HepG2 (cell line): ENCODE measurements at regions not wholly inside any gene's neighbourhood (a gene's known extent, or its start where the extent isn't known, plus 50 kb on each side); places are given as distances from the start of the nearest gene placed in this dataset.

Experiments used
- ATAC-seq: fragments of 200-7000 bp; cut with Tn5 transposase; 3 replicates; pipeline ENCODE4 v1.9.1; 2020; ENCODE audit warnings: mild to moderate bottlenecking, moderate library complexity
- BruUV-seq: library from RNA; stranded (reverse); fragments of 400-500 nt; replicated peaks from 2 replicates; lab custom pipeline; 2021; lab: Mats Ljungman, UMichigan
- CTCF ChIA-PET: fragments of 300-600 bp; formaldehyde crosslinking; extraction: SDS; loops from one replicate; lab custom pipeline; 2021; ENCODE audit warnings: low total read pairs, inconsistent platforms, low intra/inter-chr PET ratio; lab: Yijun Ruan, JAX
- POLR2A ChIA-PET: fragments of 350-600 bp; sonication (Branson Sonifier 250); formaldehyde crosslinking; loops from one replicate; lab custom pipeline; 2020; ENCODE audit warnings: antibody characterized with exemption, inconsistent platforms; lab: Yijun Ruan, JAX
- DNase-seq: peaks from one replicate; pipeline ENCODE4 v3.0.0-alpha.2; 2015; ENCODE audit warnings: low spot score
- FAIRE-seq: peaks from 3 replicates; lab custom pipeline; 2011; peaks lifted over from hg19 to GRCh38; lab: Jason Lieb, UNC
- H2AFZ ChIP-seq: one replicate; pipeline ENCODE4 v1.6.1; 2011; ENCODE audit warnings: low read length, inconsistent platforms
- H3K27ac ChIP-seq: fragments of 300-600 bp; 3 replicates; pipeline ENCODE4 v1.8.0; 2011; ENCODE audit warnings: mixed run types, mild to moderate bottlenecking, mixed read lengths, low read length, inconsistent platforms; ENCODE audit not compliant: insufficient read depth; ENCODE audit errors: extremely low read length
- H3K27me3 ChIP-seq, 2 experiments: fragments of 200-600 bp in 1 of 2; 2 replicates in 1 of 2; 3 replicates in 1 of 2; pipeline versions ENCODE4 v1.6.0 to v1.8.0; 2011; ENCODE audit warnings: low read length in 2 of 2, mild to moderate bottlenecking in 2 of 2, moderate library complexity in 2 of 2, inconsistent platforms in 1 of 2; ENCODE audit not compliant: insufficient read depth in 2 of 2, control insufficient read depth in 1 of 2
- H3K36me3 ChIP-seq, 2 experiments: fragments of 200-600 bp in 1 of 2; replicated peaks in 1 of 2; 2 replicates in 1 of 2; 3 replicates in 1 of 2; pipeline versions ENCODE4 v1.5.1 to v1.8.0; 2011; ENCODE audit warnings: low read length in 2 of 2, inconsistent platforms in 1 of 2; ENCODE audit not compliant: insufficient read depth in 2 of 2, control insufficient read depth in 1 of 2
- H3K4me1 ChIP-seq: 2 replicates; pipeline ENCODE4 v1.5.1; 2012; ENCODE audit warnings: low read length, inconsistent platforms; ENCODE audit not compliant: insufficient read depth
- H3K4me2 ChIP-seq: 2 replicates; pipeline ENCODE4 v1.6.0; 2011; ENCODE audit warnings: low read depth, low read length, inconsistent platforms
- H3K4me3 ChIP-seq, 3 experiments: fragments of 200-600 bp in 1 of 3; sonication (generic), shearing (Covaris generic) in 1 of 3; replicated peaks in 1 of 3; 2 replicates each; pipeline ENCODE4 v1.5.1; 2011 to 2016; ENCODE audit warnings: low read length in 3 of 3, inconsistent platforms in 2 of 3, low read depth in 2 of 3, mild to moderate bottlenecking in 2 of 3, control low read depth in 1 of 3, mixed read lengths in 1 of 3; ENCODE audit not compliant: insufficient read depth in 1 of 3
- H3K79me2 ChIP-seq: one replicate; pipeline ENCODE4 v1.6.1; 2011; ENCODE audit warnings: low read length, inconsistent platforms; ENCODE audit not compliant: insufficient read depth
- H3K9ac ChIP-seq: 2 replicates; pipeline ENCODE4 v1.6.0; 2011; ENCODE audit warnings: mild to moderate bottlenecking, low read depth, low read length, inconsistent platforms; ENCODE audit not compliant: insufficient read depth
- H3K9me3 ChIP-seq: 2 replicates; pipeline ENCODE4 v1.5.1; 2012; ENCODE audit warnings: mild to moderate bottlenecking, low read length
- H4K20me1 ChIP-seq: 2 replicates; pipeline ENCODE4 v1.6.0; 2011; ENCODE audit warnings: inconsistent platforms, mild to moderate bottlenecking, low read length, moderate library complexity; ENCODE audit not compliant: insufficient read depth
- CREM ChIP-seq, 2 experiments: sonication (generic) in 1 of 2; formaldehyde crosslinking in 1 of 2; IDR thresholded peaks; 2 replicates each; pipeline versions ENCODE4 v1.4.0 to v1.6.1; 2016 to 2020; ENCODE audit warnings: antibody characterized with exemption in 1 of 2, mild to moderate bottlenecking in 1 of 2, missing genetic modification reagents in 1 of 2
- ETS1 ChIP-seq: sonication (generic); formaldehyde crosslinking; IDR thresholded peaks from 2 replicates; pipeline ENCODE4 v1.4.0; 2020; ENCODE audit warnings: missing genetic modification reagents
- HMGXB4 ChIP-seq, 2 experiments: sonication (generic) in 1 of 2; formaldehyde crosslinking in 1 of 2; IDR thresholded peaks; 2 replicates each; pipeline versions ENCODE4 v1.4.0 to v1.6.1; 2018 to 2020; ENCODE audit warnings: missing genetic modification reagents in 2 of 2, borderline replicate concordance in 1 of 2, low read depth in 1 of 2, mild to moderate bottlenecking in 1 of 2, missing biosample characterization in 1 of 2
- HOXA9 ChIP-seq: sonication (generic); formaldehyde crosslinking; IDR thresholded peaks from 2 replicates; pipeline ENCODE4 v1.8.1; 2022; ENCODE audit warnings: missing genetic modification reagents, mild to moderate bottlenecking, moderate library complexity, borderline replicate concordance
- IKZF1 ChIP-seq: fragments of 450-650 bp; IDR thresholded peaks from 2 replicates; pipeline ENCODE4 v1.7.1; 2016
- KLF13 ChIP-seq: sonication (generic); formaldehyde crosslinking; IDR thresholded peaks from 2 replicates; pipeline ENCODE4 v1.4.0; 2020; ENCODE audit warnings: mild to moderate bottlenecking, missing genetic modification reagents
- KMT2A ChIP-seq: sonication (generic); formaldehyde crosslinking; IDR thresholded peaks from 2 replicates; pipeline ENCODE4 v1.4.0; 2020; ENCODE audit warnings: missing genetic modification reagents
- MATR3 ChIP-seq: sonication (generic); formaldehyde crosslinking; IDR thresholded peaks from 2 replicates; pipeline ENCODE4 v1.4.0; 2020; ENCODE audit warnings: missing genetic modification reagents
- ZBTB7B ChIP-seq: sonication (generic); formaldehyde crosslinking; IDR thresholded peaks from 2 replicates; pipeline ENCODE4 v1.4.0; 2020; ENCODE audit warnings: missing genetic modification reagents
- ZNF232 ChIP-seq: sonication (generic); formaldehyde crosslinking; IDR thresholded peaks from 2 replicates; pipeline ENCODE4 v1.4.0; 2020; ENCODE audit warnings: missing genetic modification reagents, borderline replicate concordance
- ZNF644 ChIP-seq: IDR thresholded peaks from 2 replicates; pipeline ENCODE4 v1.6.1; 2016; ENCODE audit warnings: low read depth
- ZNF703 ChIP-seq: sonication (generic); formaldehyde crosslinking; IDR thresholded peaks from 2 replicates; pipeline ENCODE4 v1.5.1; 2020; ENCODE audit warnings: missing genetic modification reagents, mild to moderate bottlenecking, moderate library complexity, borderline replicate concordance
- in situ Hi-C: cut with HindIII; loops from 2 replicates; pipeline ENCODE4 v1.10.0; 2017; ENCODE audit warnings: low pct_unique_long_range_greater_than_20kb; ENCODE audit not compliant: extremely low pct_ligation_motif_present
- intact Hi-C: fragments of 100-400 bp; cut with micrococcal nuclease; formaldehyde crosslinking; loops from one replicate; pipeline ENCODE4 v1.10.0; 2022; ENCODE audit not compliant: unreplicated experiment
- TF ChIP-seq, protein P1 (sequence below): sonication (generic); formaldehyde crosslinking; IDR thresholded peaks from 2 replicates; pipeline ENCODE4 v1.5.0; 2020; ENCODE audit warnings: mild to moderate bottlenecking, missing genetic modification reagents

DNA sequence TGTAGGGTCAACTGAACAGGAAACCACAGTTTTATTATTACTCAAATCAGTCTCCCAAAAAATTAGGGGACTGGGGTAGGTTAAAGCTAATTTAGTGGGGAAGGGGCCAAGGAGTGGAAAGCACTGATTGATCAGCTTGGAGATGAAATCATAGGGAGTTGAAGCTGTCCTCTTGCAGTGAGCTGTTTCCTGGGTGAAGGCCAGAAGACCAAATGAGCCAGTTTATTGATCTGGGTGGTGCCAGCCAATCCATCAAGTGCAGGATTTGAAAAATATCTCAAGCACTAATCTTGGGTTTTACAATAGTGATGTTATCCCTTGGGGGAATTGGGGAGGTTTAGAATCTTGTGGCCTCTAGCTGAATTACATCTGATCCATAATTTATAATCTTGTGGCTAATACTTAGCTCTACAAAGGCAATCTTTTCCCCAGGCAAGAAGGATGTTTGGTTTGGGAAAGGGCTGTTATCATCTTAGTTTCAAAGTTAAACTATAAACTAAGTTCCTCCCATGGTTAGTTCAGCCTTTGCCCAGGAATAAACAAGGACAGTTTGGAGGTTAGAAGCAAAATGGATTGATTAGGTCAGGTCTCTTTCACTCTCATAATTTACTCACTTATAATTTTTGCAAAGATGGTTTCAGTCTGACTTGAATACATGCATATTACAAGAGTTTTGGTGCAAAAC lies 773.5 kb downstream of the XPNPEP1 start:
- ATAC-seq (no peak), DNase-seq (no peak), FAIRE-seq (no peak)
- BruUV-seq: no TSS peak
- Histone ChIP-seq H4K20me1 (no peaks in the 10 kb centered on the region), H3K9me3 (peaks cover 56% of the 10 kb centered on the region), H3K4me1 (no peaks in the 10 kb centered on the region), H2AFZ (no peak overlapping the region), H3K27me3 (no peaks in the 10 kb centered on the region), H3K79me2 (no peaks in the 10 kb centered on the region), H3K9ac (no peak overlapping the region), H3K27ac (no peak overlapping the region), H3K4me3 (no peak overlapping the region), H3K36me3 (no peaks in the 10 kb centered on the region), H3K4me2 (no peak overlapping the region)
- TF ChIP-seq ETS1 (CRISPR knock-in tag) (no peak), KLF13 (CRISPR knock-in tag) (no peak), KMT2A (CRISPR knock-in tag) (no peak), HOXA9 (no peak), HMGXB4 (CRISPR knock-in tag; IDR thresholded peaks at IDR 0.05; ENCODE audit: borderline replicate concordance in 1 of 2, low read depth in 1 of 2) (no peak), ZNF644 (no peak), ZNF232 (CRISPR knock-in tag) (no peak), IKZF1 (no peak), MATR3 (CRISPR knock-in tag) (no peak), ZNF703 (no peak), CREM (IDR thresholded peaks at IDR 0.05) (no peak), CREM (CRISPR knock-in tag; IDR thresholded peaks at IDR 0.05) (no peak), ZBTB7B (CRISPR knock-in tag) (no peak)
- TF ChIP-seq, protein P1, sequence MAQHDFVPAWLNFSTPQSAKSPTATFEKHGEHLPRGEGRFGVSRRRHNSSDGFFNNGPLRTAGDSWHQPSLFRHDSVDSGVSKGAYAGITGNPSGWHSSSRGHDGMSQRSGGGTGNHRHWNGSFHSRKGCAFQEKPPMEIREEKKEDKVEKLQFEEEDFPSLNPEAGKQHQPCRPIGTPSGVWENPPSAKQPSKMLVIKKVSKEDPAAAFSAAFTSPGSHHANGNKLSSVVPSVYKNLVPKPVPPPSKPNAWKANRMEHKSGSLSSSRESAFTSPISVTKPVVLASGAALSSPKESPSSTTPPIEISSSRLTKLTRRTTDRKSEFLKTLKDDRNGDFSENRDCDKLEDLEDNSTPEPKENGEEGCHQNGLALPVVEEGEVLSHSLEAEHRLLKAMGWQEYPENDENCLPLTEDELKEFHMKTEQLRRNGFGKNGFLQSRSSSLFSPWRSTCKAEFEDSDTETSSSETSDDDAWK: no peak
- ChIA-PET CTCF (no interaction called here), POLR2A (no interaction called here)
- intact Hi-C loops (no loop called here), in situ Hi-C loops (no loop called here)
